HCT116 (cell line): ENCODE measurements at regions not wholly inside any gene's neighbourhood (a gene's known extent, or its start where the extent isn't known, plus 50 kb on each side); places are given as distances from the start of the nearest gene placed in this dataset.

Experiments
- ATAC-seq: fragments of 200-7000 bp; cut with Tn5 transposase; 2 replicates; pipeline ENCODE4 v1.9.1; 2020; ENCODE audit warnings: mild to moderate bottlenecking, moderate library complexity
- BruUV-seq: library from RNA; stranded (reverse); fragments of 400-500 nt; replicated peaks from 2 replicates; lab custom pipeline; 2021; lab: Mats Ljungman, UMichigan
- CTCF ChIA-PET: fragments of 300-600 bp; sonication (Branson Sonifier 250); formaldehyde crosslinking; loops from one replicate; lab custom pipeline; 2021; ENCODE audit warnings: antibody characterized with exemption; lab: Charles Lee
- POLR2A ChIA-PET: fragments of 300-600, 350-600 bp; sonication (Branson Sonifier 250); formaldehyde crosslinking; loops from one replicate; lab custom pipeline; 2021; ENCODE audit warnings: antibody characterized with exemption; lab: Charles Lee
- RAD21 ChIA-PET, 2 experiments: fragments of 300-600 bp; sonication (Branson Sonifier 250); formaldehyde crosslinking; loops; one replicate each; lab custom pipeline; 2023; ENCODE audit warnings: low total read pairs in 2 of 2; ENCODE audit not compliant: uncharacterized antibody in 2 of 2, unreplicated experiment in 2 of 2, low non-redundant PET in 1 of 2; lab: Charles Lee
- DNase-seq: peaks from one replicate; pipeline ENCODE4 v3.0.0-alpha.2; 2010; ENCODE audit warnings: low read depth, low spot score
- H2AFZ ChIP-seq: fragments of 200-600 bp; shearing (Covaris generic), sonication (generic); 2 replicates; pipeline ENCODE4 v1.6.1; 2017; ENCODE audit warnings: low read depth, mixed run types, mixed read lengths, antibody characterized with exemption, low read length; ENCODE audit not compliant: poor library complexity, severe bottlenecking
- H3K27ac ChIP-seq: 2 replicates; pipeline ENCODE4 v1.5.1; 2012; ENCODE audit warnings: low read depth, low read length
- H3K27me3 ChIP-seq: fragments of 200-600 bp; sonication (generic); 2 replicates; pipeline ENCODE4 v1.6.1; 2016; ENCODE audit warnings: mixed run types, low read length, mixed read lengths; ENCODE audit not compliant: insufficient read depth
- H3K36me3 ChIP-seq, 2 experiments: fragments of 200-500 bp in 1 of 2; fragments of 200-600 bp in 1 of 2; sonication (Bioruptor generic) in 1 of 2; sonication (generic) in 1 of 2; 2 replicates each; pipeline versions ENCODE4 v1.5.1 to v1.6.1; 2014 to 2016; ENCODE audit warnings: low read length in 2 of 2, inconsistent platforms in 1 of 2, mixed read lengths in 1 of 2, mixed run types in 1 of 2; ENCODE audit not compliant: insufficient read depth in 2 of 2, control insufficient read depth in 1 of 2
- H3K4me1 ChIP-seq, 2 experiments: fragments of 200-600 bp in 1 of 2; sonication (generic) in 1 of 2; 2 replicates each; pipeline versions ENCODE4 v1.5.1 to v1.6.1; 2012 to 2017; ENCODE audit warnings: low read length in 2 of 2, inconsistent platforms in 1 of 2, mild to moderate bottlenecking in 1 of 2, mixed read lengths in 1 of 2, mixed run types in 1 of 2, moderate library complexity in 1 of 2; ENCODE audit not compliant: insufficient read depth in 2 of 2, control insufficient read depth in 1 of 2
- H3K4me2 ChIP-seq: fragments of 200-600 bp; sonication (generic); 2 replicates; pipeline ENCODE4 v1.6.1; 2017; ENCODE audit warnings: mixed run types, low read length, mixed read lengths
- H3K4me3 ChIP-seq, 2 experiments: fragments of 200-600 bp in 1 of 2; sonication (generic) in 1 of 2; replicated peaks in 1 of 2; 2 replicates each; pipeline ENCODE4 v1.5.1; 2011 to 2016; ENCODE audit warnings: low read length in 2 of 2, control low read depth in 1 of 2, low read depth in 1 of 2, mild to moderate bottlenecking in 1 of 2, mixed read lengths in 1 of 2, mixed run types in 1 of 2
- H3K79me2 ChIP-seq: fragments of 200-600 bp; sonication (generic); 2 replicates; pipeline ENCODE4 v1.6.1; 2017; ENCODE audit warnings: mild to moderate bottlenecking, mixed run types, low read length, moderate library complexity, mixed read lengths; ENCODE audit not compliant: insufficient read depth
- H3K9ac ChIP-seq: fragments of 200-600 bp; sonication (generic); 2 replicates; pipeline ENCODE4 v1.6.1; 2016; ENCODE audit warnings: low read length, mixed read lengths
- H3K9me2 ChIP-seq: fragments of 200-600 bp; sonication (generic), shearing (Covaris generic); 2 replicates; pipeline ENCODE4 v1.6.1; 2017; ENCODE audit warnings: mixed run types, mild to moderate bottlenecking, moderate library complexity; ENCODE audit not compliant: insufficient read depth
- H3K9me3 ChIP-seq, 2 experiments: fragments of 200-500 bp in 1 of 2; fragments of 200-600 bp in 1 of 2; sonication (Bioruptor generic) in 1 of 2; sonication (generic) in 1 of 2; 2 replicates each; pipeline ENCODE4 v1.6.1; 2014 to 2017; ENCODE audit warnings: low read length in 2 of 2, mixed read lengths in 2 of 2, inconsistent platforms in 1 of 2, low read depth in 1 of 2, mild to moderate bottlenecking in 1 of 2, mixed run types in 1 of 2, moderate library complexity in 1 of 2; ENCODE audit not compliant: control insufficient read depth in 1 of 2, insufficient read depth in 1 of 2
- H4K20me1 ChIP-seq: fragments of 200-600 bp; sonication (generic), shearing (Covaris generic); 2 replicates; pipeline ENCODE4 v1.6.1; 2017; ENCODE audit warnings: mixed run types, mild to moderate bottlenecking, moderate library complexity; ENCODE audit not compliant: insufficient read depth
- CBX3 ChIP-seq: IDR thresholded peaks from 2 replicates; pipeline ENCODE4 v1.6.1; 2012; ENCODE audit warnings: low read depth
- ELF1 ChIP-seq: IDR thresholded peaks from 2 replicates; pipeline ENCODE4 v1.6.1; 2012; ENCODE audit warnings: low read depth, borderline replicate concordance
- EZH2phosphoT487 ChIP-seq: fragments of 200-600 bp; IDR thresholded peaks from 2 replicates; pipeline ENCODE4 v1.6.1; 2018; ENCODE audit warnings: antibody characterized with exemption, borderline replicate concordance
- FOSL1 ChIP-seq: IDR thresholded peaks from 2 replicates; pipeline ENCODE4 v1.6.1; 2012; ENCODE audit warnings: low read depth
- JUND ChIP-seq: IDR thresholded peaks from 2 replicates; pipeline ENCODE4 v1.6.1; 2012
- POLR2A ChIP-seq: IDR thresholded peaks from 2 replicates; pipeline ENCODE4 v1.7.0; 2011; ENCODE audit warnings: borderline replicate concordance; ENCODE audit not compliant: insufficient read depth, insufficient read length; ENCODE audit errors: extremely low read depth
- RAD21 ChIP-seq: IDR thresholded peaks from 2 replicates; pipeline ENCODE4 v1.6.1; 2012; ENCODE audit warnings: low read depth, mild to moderate bottlenecking
- SIN3A ChIP-seq: IDR thresholded peaks from 2 replicates; pipeline ENCODE4 v1.6.1; 2012; ENCODE audit warnings: low read depth
- SP1 ChIP-seq: IDR thresholded peaks from 2 replicates; pipeline ENCODE4 v1.6.1; 2012; ENCODE audit warnings: low read depth
- SRF ChIP-seq: IDR thresholded peaks from 2 replicates; pipeline ENCODE4 v1.6.1; 2012; ENCODE audit warnings: low read depth
- TCF7L2 ChIP-seq: IDR thresholded peaks from 2 replicates; pipeline ENCODE4 v1.7.0; 2011; ENCODE audit warnings: borderline replicate concordance, inconsistent platforms; ENCODE audit not compliant: insufficient read depth, insufficient read length; ENCODE audit errors: extremely low read depth
- YY1 ChIP-seq: IDR thresholded peaks from 2 replicates; pipeline ENCODE4 v1.6.1; 2011; ENCODE audit warnings: low read length, low read depth, moderate library complexity, mild to moderate bottlenecking; ENCODE audit not compliant: insufficient replicate concordance; ENCODE audit errors: extremely low read depth
- ZFX ChIP-seq: fragments of 450-650 bp; IDR thresholded peaks from 2 replicates; pipeline ENCODE4 v1.6.1; 2017
- intact Hi-C: fragments of 100-400 bp; cut with micrococcal nuclease; formaldehyde crosslinking; loops from 2 replicates; pipeline ENCODE4 v1.10.0; 2022
- TF ChIP-seq, protein P1 (sequence below): IDR thresholded peaks from 2 replicates; pipeline ENCODE4 v1.6.1; 2012; ENCODE audit warnings: low read depth
- TF ChIP-seq, protein P2 (sequence below): IDR thresholded peaks from 2 replicates; pipeline ENCODE4 v1.6.1; 2011; ENCODE audit warnings: mild to moderate bottlenecking, low read length, moderate library complexity; ENCODE audit not compliant: insufficient replicate concordance; ENCODE audit errors: extremely low read depth
- TF ChIP-seq, protein P3 (sequence below), 3 experiments: fragments of 200-600 bp in 1 of 3; sonication (generic) in 1 of 3; IDR thresholded peaks in 2 of 3; conservative IDR thresholded peaks in 1 of 3; 2 replicates each; pipeline ENCODE4 v1.5.1; 2012 to 2017; ENCODE audit warnings: low read depth in 2 of 3, low read length in 2 of 3, antibody characterized with exemption in 1 of 3, borderline replicate concordance in 1 of 3, control low read depth in 1 of 3, mild to moderate bottlenecking in 1 of 3, mixed read lengths in 1 of 3, mixed run types in 1 of 3, moderate library complexity in 1 of 3; ENCODE audit not compliant: insufficient read depth in 1 of 3
- TF ChIP-seq, protein P4 (sequence below): IDR thresholded peaks from 2 replicates; pipeline ENCODE4 v1.6.1; 2012
- TF ChIP-seq, protein P5 (sequence below): IDR thresholded peaks from 2 replicates; pipeline ENCODE4 v1.6.1; 2012

DNA sequence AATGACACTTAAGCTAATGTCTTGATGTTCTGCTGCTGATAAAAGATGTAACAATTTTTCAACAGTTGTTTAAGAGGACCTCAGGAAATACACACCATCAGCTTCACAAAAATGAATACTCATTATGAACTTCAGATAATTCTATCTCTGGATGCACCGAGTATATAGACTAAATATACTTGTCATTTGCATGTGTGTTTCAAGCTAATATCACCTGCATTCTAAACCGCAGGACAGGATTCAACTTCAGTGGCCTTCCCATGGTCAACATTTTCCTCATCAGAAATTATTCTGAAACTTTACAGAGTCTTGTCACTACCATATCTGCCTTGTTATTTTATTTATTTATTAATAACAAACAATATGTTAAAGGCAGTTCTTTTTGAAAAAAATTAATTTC is 717.0 kb upstream of the CCDC179 start:
- Histone ChIP-seq H3K4me1 (no peaks in the 10 kb centered on the region), H3K4me3 (no peak overlapping the region), H3K4me2 (no peak overlapping the region), H3K27ac (no peak overlapping the region), H3K9me3 (peaks cover 0 to 13% of the 10 kb centered on the region in 2 experiments; a peak in 2 of 4 replicates), H3K9me2 (no peaks in the 10 kb centered on the region), H4K20me1 (no peaks in the 10 kb centered on the region), H3K36me3 (no peaks in the 10 kb centered on the region; a peak in 1 of 4 replicates), H2AFZ (no peak overlapping the region), H3K9ac (no peak overlapping the region), H3K27me3 (no peaks in the 10 kb centered on the region), H3K79me2 (no peaks in the 10 kb centered on the region)
- DNase-seq (no peak), ATAC-seq (no peak)
- ChIA-PET POLR2A (no interaction called here), CTCF (no interaction called here), RAD21 (no interaction called here)
- TF ChIP-seq EZH2phosphoT487 (no peak), JUND (no peak), ELF1 (no peak), YY1 (no peak), POLR2A (no peak), SIN3A (no peak), TCF7L2 (no peak), FOSL1 (no peak), ZFX (no peak), SRF (no peak), CBX3 (no peak), SP1 (no peak), RAD21 (no peak)
- TF ChIP-seq, protein P1, sequence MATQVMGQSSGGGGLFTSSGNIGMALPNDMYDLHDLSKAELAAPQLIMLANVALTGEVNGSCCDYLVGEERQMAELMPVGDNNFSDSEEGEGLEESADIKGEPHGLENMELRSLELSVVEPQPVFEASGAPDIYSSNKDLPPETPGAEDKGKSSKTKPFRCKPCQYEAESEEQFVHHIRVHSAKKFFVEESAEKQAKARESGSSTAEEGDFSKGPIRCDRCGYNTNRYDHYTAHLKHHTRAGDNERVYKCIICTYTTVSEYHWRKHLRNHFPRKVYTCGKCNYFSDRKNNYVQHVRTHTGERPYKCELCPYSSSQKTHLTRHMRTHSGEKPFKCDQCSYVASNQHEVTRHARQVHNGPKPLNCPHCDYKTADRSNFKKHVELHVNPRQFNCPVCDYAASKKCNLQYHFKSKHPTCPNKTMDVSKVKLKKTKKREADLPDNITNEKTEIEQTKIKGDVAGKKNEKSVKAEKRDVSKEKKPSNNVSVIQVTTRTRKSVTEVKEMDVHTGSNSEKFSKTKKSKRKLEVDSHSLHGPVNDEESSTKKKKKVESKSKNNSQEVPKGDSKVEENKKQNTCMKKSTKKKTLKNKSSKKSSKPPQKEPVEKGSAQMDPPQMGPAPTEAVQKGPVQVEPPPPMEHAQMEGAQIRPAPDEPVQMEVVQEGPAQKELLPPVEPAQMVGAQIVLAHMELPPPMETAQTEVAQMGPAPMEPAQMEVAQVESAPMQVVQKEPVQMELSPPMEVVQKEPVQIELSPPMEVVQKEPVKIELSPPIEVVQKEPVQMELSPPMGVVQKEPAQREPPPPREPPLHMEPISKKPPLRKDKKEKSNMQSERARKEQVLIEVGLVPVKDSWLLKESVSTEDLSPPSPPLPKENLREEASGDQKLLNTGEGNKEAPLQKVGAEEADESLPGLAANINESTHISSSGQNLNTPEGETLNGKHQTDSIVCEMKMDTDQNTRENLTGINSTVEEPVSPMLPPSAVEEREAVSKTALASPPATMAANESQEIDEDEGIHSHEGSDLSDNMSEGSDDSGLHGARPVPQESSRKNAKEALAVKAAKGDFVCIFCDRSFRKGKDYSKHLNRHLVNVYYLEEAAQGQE, result no peak
- TF ChIP-seq, protein P2, sequence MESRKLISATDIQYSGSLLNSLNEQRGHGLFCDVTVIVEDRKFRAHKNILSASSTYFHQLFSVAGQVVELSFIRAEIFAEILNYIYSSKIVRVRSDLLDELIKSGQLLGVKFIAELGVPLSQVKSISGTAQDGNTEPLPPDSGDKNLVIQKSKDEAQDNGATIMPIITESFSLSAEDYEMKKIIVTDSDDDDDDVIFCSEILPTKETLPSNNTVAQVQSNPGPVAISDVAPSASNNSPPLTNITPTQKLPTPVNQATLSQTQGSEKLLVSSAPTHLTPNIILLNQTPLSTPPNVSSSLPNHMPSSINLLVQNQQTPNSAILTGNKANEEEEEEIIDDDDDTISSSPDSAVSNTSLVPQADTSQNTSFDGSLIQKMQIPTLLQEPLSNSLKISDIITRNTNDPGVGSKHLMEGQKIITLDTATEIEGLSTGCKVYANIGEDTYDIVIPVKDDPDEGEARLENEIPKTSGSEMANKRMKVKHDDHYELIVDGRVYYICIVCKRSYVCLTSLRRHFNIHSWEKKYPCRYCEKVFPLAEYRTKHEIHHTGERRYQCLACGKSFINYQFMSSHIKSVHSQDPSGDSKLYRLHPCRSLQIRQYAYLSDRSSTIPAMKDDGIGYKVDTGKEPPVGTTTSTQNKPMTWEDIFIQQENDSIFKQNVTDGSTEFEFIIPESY, result no peak
- TF ChIP-seq, protein P3, sequence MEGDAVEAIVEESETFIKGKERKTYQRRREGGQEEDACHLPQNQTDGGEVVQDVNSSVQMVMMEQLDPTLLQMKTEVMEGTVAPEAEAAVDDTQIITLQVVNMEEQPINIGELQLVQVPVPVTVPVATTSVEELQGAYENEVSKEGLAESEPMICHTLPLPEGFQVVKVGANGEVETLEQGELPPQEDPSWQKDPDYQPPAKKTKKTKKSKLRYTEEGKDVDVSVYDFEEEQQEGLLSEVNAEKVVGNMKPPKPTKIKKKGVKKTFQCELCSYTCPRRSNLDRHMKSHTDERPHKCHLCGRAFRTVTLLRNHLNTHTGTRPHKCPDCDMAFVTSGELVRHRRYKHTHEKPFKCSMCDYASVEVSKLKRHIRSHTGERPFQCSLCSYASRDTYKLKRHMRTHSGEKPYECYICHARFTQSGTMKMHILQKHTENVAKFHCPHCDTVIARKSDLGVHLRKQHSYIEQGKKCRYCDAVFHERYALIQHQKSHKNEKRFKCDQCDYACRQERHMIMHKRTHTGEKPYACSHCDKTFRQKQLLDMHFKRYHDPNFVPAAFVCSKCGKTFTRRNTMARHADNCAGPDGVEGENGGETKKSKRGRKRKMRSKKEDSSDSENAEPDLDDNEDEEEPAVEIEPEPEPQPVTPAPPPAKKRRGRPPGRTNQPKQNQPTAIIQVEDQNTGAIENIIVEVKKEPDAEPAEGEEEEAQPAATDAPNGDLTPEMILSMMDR (IDR thresholded peaks at IDR 0.05 in 2 of 3, conservative IDR thresholded peaks at IDR 0.05 in 1 of 3; ENCODE audit: borderline replicate concordance in 1 of 3, insufficient read depth in 1 of 3, low read depth in 2 of 3, low read length in 2 of 3), result no peak
- TF ChIP-seq, protein P4, sequence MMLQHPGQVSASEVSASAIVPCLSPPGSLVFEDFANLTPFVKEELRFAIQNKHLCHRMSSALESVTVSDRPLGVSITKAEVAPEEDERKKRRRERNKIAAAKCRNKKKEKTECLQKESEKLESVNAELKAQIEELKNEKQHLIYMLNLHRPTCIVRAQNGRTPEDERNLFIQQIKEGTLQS, result no peak
- TF ChIP-seq, protein P5, sequence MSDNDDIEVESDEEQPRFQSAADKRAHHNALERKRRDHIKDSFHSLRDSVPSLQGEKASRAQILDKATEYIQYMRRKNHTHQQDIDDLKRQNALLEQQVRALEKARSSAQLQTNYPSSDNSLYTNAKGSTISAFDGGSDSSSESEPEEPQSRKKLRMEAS, result no peak
- no TSS peak for BruUV-seq
- intact Hi-C loops, result no loop called here
